DOHH2 (cell line): ENCODE measurements at regions not wholly inside any gene's neighbourhood (a gene's known extent, or its start where the extent isn't known, plus 50 kb on each side); places are given as distances from the start of the nearest gene placed in this dataset.

Source experiments
- EZH2phosphoT487 ChIP-seq: fragments of 200-600 bp; sonication (generic); IDR thresholded peaks from 2 replicates; pipeline ENCODE4 v1.6.1; 2017; ENCODE audit warnings: borderline replicate concordance, mild to moderate bottlenecking, antibody characterized with exemption, low read length, moderate library complexity, mixed read lengths
- TF ChIP-seq, protein P1 (sequence below): fragments of 200-600 bp; sonication (generic); IDR thresholded peaks from one replicate; pipeline ENCODE4 v1.5.1; 2014; ENCODE audit warnings: antibody characterized with exemption, mild to moderate bottlenecking, low read depth, low read length; ENCODE audit not compliant: poor library complexity, severe bottlenecking

- TF ChIP-seq, protein P1, sequence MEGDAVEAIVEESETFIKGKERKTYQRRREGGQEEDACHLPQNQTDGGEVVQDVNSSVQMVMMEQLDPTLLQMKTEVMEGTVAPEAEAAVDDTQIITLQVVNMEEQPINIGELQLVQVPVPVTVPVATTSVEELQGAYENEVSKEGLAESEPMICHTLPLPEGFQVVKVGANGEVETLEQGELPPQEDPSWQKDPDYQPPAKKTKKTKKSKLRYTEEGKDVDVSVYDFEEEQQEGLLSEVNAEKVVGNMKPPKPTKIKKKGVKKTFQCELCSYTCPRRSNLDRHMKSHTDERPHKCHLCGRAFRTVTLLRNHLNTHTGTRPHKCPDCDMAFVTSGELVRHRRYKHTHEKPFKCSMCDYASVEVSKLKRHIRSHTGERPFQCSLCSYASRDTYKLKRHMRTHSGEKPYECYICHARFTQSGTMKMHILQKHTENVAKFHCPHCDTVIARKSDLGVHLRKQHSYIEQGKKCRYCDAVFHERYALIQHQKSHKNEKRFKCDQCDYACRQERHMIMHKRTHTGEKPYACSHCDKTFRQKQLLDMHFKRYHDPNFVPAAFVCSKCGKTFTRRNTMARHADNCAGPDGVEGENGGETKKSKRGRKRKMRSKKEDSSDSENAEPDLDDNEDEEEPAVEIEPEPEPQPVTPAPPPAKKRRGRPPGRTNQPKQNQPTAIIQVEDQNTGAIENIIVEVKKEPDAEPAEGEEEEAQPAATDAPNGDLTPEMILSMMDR = no peak
- TF ChIP-seq EZH2phosphoT487 = no peak
These were observed 326.3 kb upstream of the ZNF804A start for GRCh38 chr2:184272056-184272455.
